Mesendoderm (in vitro differentiated cells): ENCODE measurements at regions not wholly inside any gene's neighbourhood (a gene's known extent, or its start where the extent isn't known, plus 50 kb on each side); places are given as distances from the start of the nearest gene placed in this dataset.

ENCODE experiments used
- DNase-seq: peaks from one replicate; pipeline ENCODE4 v3.0.0; 2013
- H2AK5ac ChIP-seq: 2 replicates; pipeline ENCODE4 v1.6.1; 2013; ENCODE audit warnings: low read length, inconsistent platforms
- H2BK120ac ChIP-seq: 2 replicates; pipeline ENCODE4 v1.6.1; 2013; ENCODE audit warnings: low read depth, mild to moderate bottlenecking, low read length, moderate library complexity, mixed read lengths
- H2BK15ac ChIP-seq: replicated peaks from 2 replicates; pipeline ENCODE4 v1.6.1; 2013; ENCODE audit warnings: low read depth, mild to moderate bottlenecking, moderate library complexity
- H2BK5ac ChIP-seq: 2 replicates; pipeline ENCODE4 v1.6.1; 2013; ENCODE audit warnings: low read length, inconsistent platforms
- H3K18ac ChIP-seq: 2 replicates; pipeline ENCODE4 v1.6.1; 2013; ENCODE audit warnings: mild to moderate bottlenecking, low read length, mixed read lengths
- H3K23ac ChIP-seq: one replicate; pipeline ENCODE4 v1.6.1; 2013; ENCODE audit warnings: low read length
- H3K27ac ChIP-seq: 2 replicates; pipeline ENCODE4 v1.5.1; 2013; ENCODE audit warnings: low read depth, mild to moderate bottlenecking, inconsistent platforms, low read length, moderate library complexity
- H3K27me3 ChIP-seq: 2 replicates; pipeline ENCODE4 v1.6.1; 2013; ENCODE audit warnings: low read length, control low read depth, mild to moderate bottlenecking, inconsistent platforms; ENCODE audit not compliant: insufficient read depth, poor library complexity
- H3K36me3 ChIP-seq: 2 replicates; pipeline ENCODE4 v1.6.1; 2013; ENCODE audit warnings: low read length, inconsistent platforms; ENCODE audit not compliant: control insufficient read depth, insufficient read depth
- H3K4ac ChIP-seq: one replicate; pipeline ENCODE4 v1.6.1; 2013; ENCODE audit warnings: low read depth, mild to moderate bottlenecking, low read length, moderate library complexity
- H3K4me1 ChIP-seq: 2 replicates; pipeline ENCODE4 v1.6.1; 2013; ENCODE audit warnings: low read depth, low read length, inconsistent platforms; ENCODE audit not compliant: control insufficient read depth
- H3K4me2 ChIP-seq: 2 replicates; pipeline ENCODE4 v1.6.1; 2013; ENCODE audit warnings: low read length
- H3K4me3 ChIP-seq: 2 replicates; pipeline ENCODE4 v1.5.1; 2013; ENCODE audit warnings: mild to moderate bottlenecking, low read length
- H3K56ac ChIP-seq: one replicate; pipeline ENCODE4 v1.6.1; 2013; ENCODE audit warnings: low read length
- H3K79me1 ChIP-seq: 2 replicates; pipeline ENCODE4 v1.6.1; 2013; ENCODE audit warnings: low read length, inconsistent platforms
- H3K79me2 ChIP-seq: 2 replicates; pipeline ENCODE4 v1.6.1; 2013; ENCODE audit warnings: mild to moderate bottlenecking, low read length; ENCODE audit not compliant: control insufficient read depth, insufficient read depth
- H3K9ac ChIP-seq: 2 replicates; pipeline ENCODE4 v1.6.1; 2013; ENCODE audit warnings: low read length, inconsistent platforms
- H4K5ac ChIP-seq: one replicate; pipeline ENCODE4 v1.6.1; 2013; ENCODE audit warnings: low read length
- H4K8ac ChIP-seq: one replicate; pipeline ENCODE4 v1.6.1; 2013; ENCODE audit warnings: low read depth, mild to moderate bottlenecking, control low read depth, low read length, moderate library complexity
- WGBS: extraction: QIAGEN DNeasy Blood & Tissue Kit; methylation state at CpG from one replicate; pipeline ENCODE4 v1.1.7; 2013; ENCODE audit warnings: low lambda C conversion rate, missing lambda C conversion rate; ENCODE audit not compliant: insufficient coverage; ENCODE audit errors: extremely low coverage; 5-methylcytosine and 5-hydroxymethylcytosine counted together

DNA sequence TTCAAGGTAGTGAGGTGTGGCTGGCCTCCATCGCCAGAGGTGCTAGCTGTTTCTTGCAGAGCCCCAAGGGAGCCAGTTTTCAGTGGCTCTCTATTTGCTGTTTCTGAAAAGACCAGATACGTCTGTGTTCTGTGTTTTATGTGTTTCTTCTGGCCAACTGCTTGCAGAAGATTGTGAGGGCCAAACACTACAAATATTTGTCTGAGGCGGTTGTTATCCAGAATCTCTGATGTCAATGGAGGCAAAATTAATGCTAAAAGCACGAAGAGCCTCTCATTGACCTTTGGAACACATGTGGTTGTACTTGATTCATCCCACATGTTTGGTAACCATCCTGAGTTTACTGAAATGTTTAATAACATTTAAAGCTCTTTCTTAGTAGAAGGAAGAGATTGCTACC, 113.9 kb downstream of the CT47B1 start:
- Histone ChIP-seq H3K79me1 (no peaks in the 10 kb centered on the region), H3K4me2 (no peak overlapping the region), H3K56ac (no peak overlapping the region), H2AK5ac (no peak overlapping the region), H3K36me3 (no peaks in the 10 kb centered on the region), H3K4me1 (no peaks in the 10 kb centered on the region), H3K18ac (no peak overlapping the region), H3K9ac (no peak overlapping the region), H3K27ac (no peak overlapping the region), H2BK5ac (no peak overlapping the region), H3K23ac (no peak overlapping the region), H3K4ac (no peak overlapping the region), H4K5ac (no peak overlapping the region), H2BK15ac (no peak overlapping the region), H3K4me3 (no peak overlapping the region), H3K79me2 (no peaks in the 10 kb centered on the region), H2BK120ac (no peak overlapping the region), H4K8ac (no peak overlapping the region), H3K27me3 (no peaks in the 10 kb centered on the region)
- no CpG with 5 or more reads among the region's 4 CpGs for WGBS
- no peak for DNase-seq

DNA sequence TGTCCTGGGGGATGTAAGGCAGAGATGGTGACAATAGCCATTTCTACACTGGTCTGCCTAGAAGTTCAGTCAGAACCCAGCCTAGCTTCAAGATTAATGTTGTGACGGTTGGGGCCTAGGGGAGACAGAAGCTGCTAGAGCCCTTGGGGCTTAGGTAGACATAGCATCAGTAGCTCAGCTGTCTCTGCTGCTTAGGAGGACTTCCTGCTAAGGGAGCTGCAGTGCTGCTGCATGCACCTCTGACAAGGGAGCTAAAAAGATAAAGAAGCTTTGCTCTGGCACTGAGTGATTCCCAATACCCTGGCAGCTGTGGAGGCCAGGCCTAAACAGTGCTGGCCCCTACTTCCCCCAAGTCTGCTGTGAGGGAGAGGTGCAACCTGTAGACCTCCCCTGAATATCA, 116.0 kb downstream of the CT47B1 start:
- no peak overlapping the region for H2BK5ac ChIP-seq
- no peak overlapping the region for H2AK5ac ChIP-seq
- no peaks in the 10 kb centered on the region for H3K79me1 ChIP-seq
- no peak overlapping the region for H3K56ac ChIP-seq
- H2BK120ac ChIP-seq, result no peak overlapping the region
- H3K36me3 ChIP-seq, result no peaks in the 10 kb centered on the region
- no peak overlapping the region for H3K9ac ChIP-seq
- WGBS, result no CpG with 5 or more reads among the region's 1 CpG
- H3K27me3 ChIP-seq, result no peaks in the 10 kb centered on the region
- H3K23ac ChIP-seq, result no peak overlapping the region
- H3K4me1 ChIP-seq, result no peaks in the 10 kb centered on the region
- H3K79me2 ChIP-seq, result no peaks in the 10 kb centered on the region
- H3K18ac ChIP-seq, result no peak overlapping the region
- no peak for DNase-seq
- H2BK15ac ChIP-seq, result no peak overlapping the region
- no peak overlapping the region for H4K8ac ChIP-seq
- no peak overlapping the region for H3K27ac ChIP-seq
- H3K4me2 ChIP-seq, result no peak overlapping the region
- H3K4me3 ChIP-seq, result no peak overlapping the region
- H4K5ac ChIP-seq, result no peak overlapping the region
- H3K4ac ChIP-seq, result no peak overlapping the region

DNA sequence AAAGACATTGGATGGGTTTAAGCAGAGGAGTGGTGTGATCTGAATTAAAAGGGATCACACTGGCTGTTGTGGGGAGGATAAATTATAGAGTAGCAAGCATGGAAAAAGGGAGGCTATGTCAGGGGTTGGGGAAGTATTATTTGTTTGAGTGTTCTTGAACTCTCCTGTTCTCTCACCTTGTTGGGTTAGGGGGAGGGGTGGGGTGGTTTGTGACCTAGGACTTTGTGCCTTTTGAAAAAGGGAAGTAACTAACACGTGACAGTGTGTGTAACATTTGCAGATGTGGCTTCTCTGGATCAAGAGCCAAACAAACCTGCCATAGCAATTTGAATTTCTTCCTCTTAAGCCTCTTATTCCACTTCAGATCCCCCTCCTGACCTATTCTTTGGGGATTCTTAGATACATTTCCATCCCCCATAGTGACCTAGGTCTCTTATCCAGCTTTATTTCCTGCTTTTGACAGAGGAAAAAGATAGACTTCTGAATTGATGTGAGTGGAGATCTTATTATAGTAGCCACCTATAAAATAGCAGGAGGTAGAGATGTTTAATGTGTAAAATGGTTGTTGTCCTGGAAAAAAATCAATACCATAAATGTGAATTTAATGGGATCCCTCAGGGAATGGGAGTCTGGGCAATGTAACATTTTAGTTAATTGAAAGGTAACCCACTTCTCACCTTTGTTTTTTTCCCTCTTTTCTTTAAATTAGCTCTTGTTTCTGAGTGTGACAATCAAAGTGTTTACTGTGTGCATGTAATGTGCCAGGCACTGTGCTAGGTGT, 120.4 kb downstream of the CT47B1 start:
- H3K36me3 ChIP-seq, result no peaks in the 10 kb centered on the region
- no peak overlapping the region for H3K23ac ChIP-seq
- no peak overlapping the region for H2BK5ac ChIP-seq
- no peaks in the 10 kb centered on the region for H3K79me2 ChIP-seq
- no peaks in the 10 kb centered on the region for H3K79me1 ChIP-seq
- no peak overlapping the region for H2BK15ac ChIP-seq
- H3K18ac ChIP-seq, result no peak overlapping the region
- H3K27ac ChIP-seq, result no peak overlapping the region
- H3K4me3 ChIP-seq, result no peak overlapping the region
- no peak overlapping the region for H2BK120ac ChIP-seq
- H3K56ac ChIP-seq, result no peak overlapping the region
- WGBS, result no CpG with 5 or more reads among the region's 1 CpG
- no peak overlapping the region for H4K5ac ChIP-seq
- no peak overlapping the region for H3K9ac ChIP-seq
- H3K4ac ChIP-seq, result no peak overlapping the region
- H3K4me1 ChIP-seq, result no peaks in the 10 kb centered on the region
- no peak overlapping the region for H3K4me2 ChIP-seq
- H4K8ac ChIP-seq, result no peak overlapping the region
- H3K27me3 ChIP-seq, result no peaks in the 10 kb centered on the region
- DNase-seq, result no peak
- no peak overlapping the region for H2AK5ac ChIP-seq

DNA sequence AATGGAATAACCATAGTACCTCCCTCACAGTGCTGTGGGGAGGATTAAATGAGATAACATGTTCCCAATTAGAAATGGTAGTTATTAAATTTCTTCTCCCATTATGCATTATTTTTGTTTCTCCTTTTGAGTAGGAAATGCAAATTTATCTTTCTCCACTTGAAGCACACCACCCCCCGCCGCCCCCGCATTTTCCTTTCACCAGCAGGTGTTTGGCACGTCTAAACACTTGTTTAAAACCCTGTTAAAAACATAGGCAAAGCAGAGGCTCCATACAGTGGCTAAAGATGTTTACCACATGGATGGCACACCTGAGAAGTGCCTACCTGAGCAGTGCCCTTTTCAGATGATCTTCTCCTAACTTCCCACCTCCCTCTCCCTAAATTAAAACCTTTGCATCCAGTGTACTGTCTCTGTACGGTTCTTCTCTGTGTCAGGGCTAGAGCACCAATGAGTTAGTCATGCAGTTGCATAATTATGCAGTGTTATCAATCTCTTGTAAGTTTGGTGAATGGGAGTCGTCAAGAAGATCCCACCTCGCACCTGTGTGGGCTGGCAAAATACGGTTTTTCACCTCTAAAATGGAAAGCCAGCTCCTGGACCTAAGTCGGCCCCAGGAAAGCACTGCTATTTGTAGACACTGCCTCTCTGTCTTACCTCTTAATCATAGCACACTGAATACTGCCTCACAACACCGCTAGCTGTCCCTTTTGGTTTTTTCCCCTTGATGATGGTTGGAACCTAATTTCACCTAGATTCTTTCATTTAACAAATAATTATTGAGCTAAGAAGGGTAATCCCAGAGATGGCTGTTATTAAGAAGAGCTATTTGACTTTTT, 122.0 kb downstream of the CT47B1 start:
- no CpG with 5 or more reads among the region's 10 CpGs for WGBS
- H3K56ac ChIP-seq, result no peak overlapping the region
- H2BK120ac ChIP-seq, result no peak overlapping the region
- no peaks in the 10 kb centered on the region for H3K36me3 ChIP-seq
- H3K4me2 ChIP-seq, result no peak overlapping the region
- H3K23ac ChIP-seq, result no peak overlapping the region
- no peak overlapping the region for H3K27ac ChIP-seq
- no peaks in the 10 kb centered on the region for H3K79me1 ChIP-seq
- no peaks in the 10 kb centered on the region for H3K79me2 ChIP-seq
- no peak overlapping the region for H2BK5ac ChIP-seq
- no peak overlapping the region for H4K8ac ChIP-seq
- H3K4ac ChIP-seq, result no peak overlapping the region
- H3K9ac ChIP-seq, result no peak overlapping the region
- no peaks in the 10 kb centered on the region for H3K27me3 ChIP-seq
- no peak overlapping the region for H4K5ac ChIP-seq
- H3K18ac ChIP-seq, result no peak overlapping the region
- no peak for DNase-seq
- no peak overlapping the region for H2AK5ac ChIP-seq
- no peak overlapping the region for H2BK15ac ChIP-seq
- no peak overlapping the region for H3K4me3 ChIP-seq
- H3K4me1 ChIP-seq, result no peaks in the 10 kb centered on the region

DNA sequence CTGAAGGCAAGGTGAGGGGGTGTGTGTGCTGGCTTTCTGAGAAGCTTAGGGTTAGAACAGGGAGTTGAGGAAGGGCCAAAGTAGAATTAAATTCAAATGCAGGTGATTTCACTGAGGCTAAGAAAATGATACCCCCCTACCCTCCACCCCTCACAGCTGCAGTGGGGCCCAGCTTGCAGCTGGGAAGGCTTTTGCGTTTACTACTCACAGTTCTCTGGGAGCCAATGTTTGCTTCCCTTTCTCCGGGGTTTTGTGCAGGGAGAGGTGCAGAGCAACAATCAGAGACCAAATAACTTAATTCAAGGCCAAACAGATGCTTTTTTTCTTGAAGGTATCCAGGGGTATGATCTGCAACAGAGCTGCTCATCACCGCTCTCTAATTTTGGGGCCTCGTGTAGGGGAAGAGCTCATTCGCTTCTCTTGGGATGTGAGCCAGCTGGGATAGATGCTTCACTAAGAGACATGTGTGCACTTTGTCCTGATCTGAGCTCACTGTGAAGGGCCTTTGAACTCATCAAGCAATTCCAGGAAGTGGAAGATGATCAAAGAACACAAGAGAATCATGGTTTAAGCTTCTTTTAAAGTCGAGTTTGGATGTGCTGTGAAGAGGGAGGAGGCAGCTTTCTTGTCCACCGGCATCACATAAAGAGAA, 122.7 kb upstream of the C1GALT1C1 start:
- H2BK120ac ChIP-seq, result no peak overlapping the region
- no peak overlapping the region for H4K8ac ChIP-seq
- no CpG with 5 or more reads among the region's 7 CpGs for WGBS
- H3K79me2 ChIP-seq, result no peaks in the 10 kb centered on the region
- DNase-seq, result no peak
- no peak overlapping the region for H3K4me3 ChIP-seq
- H3K4ac ChIP-seq, result no peak overlapping the region
- H3K79me1 ChIP-seq, result no peaks in the 10 kb centered on the region
- H3K18ac ChIP-seq, result no peak overlapping the region
- H3K27me3 ChIP-seq, result no peaks in the 10 kb centered on the region
- H3K23ac ChIP-seq, result no peak overlapping the region
- H3K4me2 ChIP-seq, result no peak overlapping the region
- H3K4me1 ChIP-seq, result no peaks in the 10 kb centered on the region
- H2BK5ac ChIP-seq, result no peak overlapping the region
- H4K5ac ChIP-seq, result no peak overlapping the region
- no peaks in the 10 kb centered on the region for H3K36me3 ChIP-seq
- no peak overlapping the region for H3K9ac ChIP-seq
- H3K27ac ChIP-seq, result no peak overlapping the region
- no peak overlapping the region for H2BK15ac ChIP-seq
- H3K56ac ChIP-seq, result no peak overlapping the region
- H2AK5ac ChIP-seq, result no peak overlapping the region
